Epidermal melanocyte (primary cell): ENCODE measurements at regions not wholly inside any gene's neighbourhood (a gene's known extent, or its start where the extent isn't known, plus 50 kb on each side); places are given as distances from the start of the nearest gene placed in this dataset.

Source experiments
- DNase-seq: peaks from one replicate; pipeline ENCODE4 v3.0.0; 2011; ENCODE audit warnings: low spot score; ENCODE audit not compliant: insufficient read length

- DNase-seq, result no peak
Observed at GRCh38 chr9:108196332-108197007, 659.3 kb downstream of the ACTL7B start.

GRCh38 chr9:108194154-108194553, 661.6 kb downstream of the ACTL7B start:
- DNase-seq, result no peak

GRCh38 chr9:108193026-108193710, 662.6 kb downstream of the ACTL7B start:
- no peak for DNase-seq

- no peak for DNase-seq
Observed at GRCh38 chr9:108191065-108191464, 664.7 kb downstream of the ACTL7B start.

GRCh38 chr9:108188976-108189375, 666.8 kb downstream of the ACTL7B start:
- no peak for DNase-seq

GRCh38 chr9:108188482-108188881, 667.3 kb downstream of the ACTL7B start:
- no peak for DNase-seq

GRCh38 chr9:108186642-108187395, 669.0 kb downstream of the ACTL7B start:
- DNase-seq, result no peak

GRCh38 chr9:108185613-108186012, 670.2 kb downstream of the ACTL7B start:
- no peak for DNase-seq

- DNase-seq, result no peak
Observed at GRCh38 chr9:108184941-108185340, 670.8 kb downstream of the ACTL7B start.

- DNase-seq, result no peak
Observed at GRCh38 chr9:108184009-108184408, 671.8 kb downstream of the ACTL7B start.

GRCh38 chr9:108182950-108183381, 672.8 kb downstream of the ACTL7B start:
- DNase-seq, result no peak

GRCh38 chr9:108182270-108182669, 673.5 kb downstream of the ACTL7B start:
- no peak for DNase-seq

- no peak for DNase-seq
Observed at GRCh38 chr9:108181441-108181840, 674.3 kb downstream of the ACTL7B start.

GRCh38 chr9:108180541-108180940, 675.2 kb downstream of the ACTL7B start:
- DNase-seq, result no peak

GRCh38 chr9:108178318-108178717, 677.5 kb downstream of the ACTL7B start:
- no peak for DNase-seq

- DNase-seq, result peak; percentile 32
Observed at GRCh38 chr9:108168236-108168850, 678.8 kb upstream of the KLF4 start.

- DNase-seq, result no peak
Observed at GRCh38 chr9:108167136-108167900, 677.7 kb upstream of the KLF4 start.

- no peak for DNase-seq
Observed at GRCh38 chr9:108166519-108166918, 677.0 kb upstream of the KLF4 start.

GRCh38 chr9:108163321-108164005, 673.9 kb upstream of the KLF4 start:
- no peak for DNase-seq

- DNase-seq, result peak; percentile 26
Observed at GRCh38 chr9:108162664-108163063, 673.1 kb upstream of the KLF4 start.

- DNase-seq, result no peak
Observed at GRCh38 chr9:108161503-108161902, 671.9 kb upstream of the KLF4 start.
